Cardiac fibroblast (primary cell): ENCODE measurements at regions not wholly inside any gene's neighbourhood (a gene's known extent, or its start where the extent isn't known, plus 50 kb on each side); places are given as distances from the start of the nearest gene placed in this dataset.

Experiments
- DNase-seq, 2 donors: peaks; one replicate each; pipeline versions ENCODE4 v3.0.0 to v3.0.0-alpha.2; 2010; ENCODE audit warnings: low read depth in 2 of 2
- H3K4me3 ChIP-seq, 2 donors: replicated peaks in 1 of 2; 1 replicate in 1 of 2; 2 replicates in 1 of 2; pipeline ENCODE4 v1.5.1; 2011; ENCODE audit warnings: low read depth in 2 of 2, low read length in 2 of 2, mild to moderate bottlenecking in 2 of 2, moderate library complexity in 1 of 2
- TF ChIP-seq, protein P1 (sequence below): IDR thresholded peaks from one replicate; pipeline ENCODE4 v1.5.1; 2011; ENCODE audit warnings: low read depth, mild to moderate bottlenecking, low read length, inconsistent platforms

DNA sequence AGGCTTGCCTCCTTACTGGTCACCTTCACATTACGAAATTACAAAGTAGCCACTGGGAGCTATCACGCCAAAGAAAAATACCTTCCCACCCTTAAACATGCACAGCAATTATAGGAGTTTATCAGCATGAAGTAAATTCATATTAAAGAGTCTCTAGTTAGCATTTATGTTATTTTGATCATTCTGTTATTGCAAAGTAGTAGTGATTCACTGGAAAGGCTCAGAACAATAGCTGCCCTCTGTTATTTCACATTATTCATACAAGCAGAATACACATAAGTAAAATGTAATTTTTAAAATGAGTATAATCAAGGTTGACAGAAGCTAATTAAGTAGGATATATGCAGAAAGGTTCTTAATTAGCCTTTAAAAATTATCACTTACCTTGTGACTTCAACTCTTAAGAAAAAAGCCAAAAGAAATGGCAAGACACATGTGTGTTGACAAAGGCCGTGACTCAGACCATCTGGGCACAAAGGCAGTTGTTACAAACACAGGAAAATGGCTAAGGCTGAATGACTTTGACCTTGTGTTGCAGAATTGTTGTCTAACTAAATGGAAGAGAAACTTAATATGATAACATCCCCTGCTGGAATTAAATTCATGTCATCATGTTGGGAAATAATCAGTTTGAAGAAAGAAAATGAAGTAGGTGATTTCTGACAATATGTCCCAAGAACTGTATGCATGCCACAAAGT, 108.3 kb downstream of the ARL6IP6 start:
- H3K4me3 ChIP-seq: no peak overlapping the region
- DNase-seq: peak; percentile 2 to 48
- TF ChIP-seq, protein P1, sequence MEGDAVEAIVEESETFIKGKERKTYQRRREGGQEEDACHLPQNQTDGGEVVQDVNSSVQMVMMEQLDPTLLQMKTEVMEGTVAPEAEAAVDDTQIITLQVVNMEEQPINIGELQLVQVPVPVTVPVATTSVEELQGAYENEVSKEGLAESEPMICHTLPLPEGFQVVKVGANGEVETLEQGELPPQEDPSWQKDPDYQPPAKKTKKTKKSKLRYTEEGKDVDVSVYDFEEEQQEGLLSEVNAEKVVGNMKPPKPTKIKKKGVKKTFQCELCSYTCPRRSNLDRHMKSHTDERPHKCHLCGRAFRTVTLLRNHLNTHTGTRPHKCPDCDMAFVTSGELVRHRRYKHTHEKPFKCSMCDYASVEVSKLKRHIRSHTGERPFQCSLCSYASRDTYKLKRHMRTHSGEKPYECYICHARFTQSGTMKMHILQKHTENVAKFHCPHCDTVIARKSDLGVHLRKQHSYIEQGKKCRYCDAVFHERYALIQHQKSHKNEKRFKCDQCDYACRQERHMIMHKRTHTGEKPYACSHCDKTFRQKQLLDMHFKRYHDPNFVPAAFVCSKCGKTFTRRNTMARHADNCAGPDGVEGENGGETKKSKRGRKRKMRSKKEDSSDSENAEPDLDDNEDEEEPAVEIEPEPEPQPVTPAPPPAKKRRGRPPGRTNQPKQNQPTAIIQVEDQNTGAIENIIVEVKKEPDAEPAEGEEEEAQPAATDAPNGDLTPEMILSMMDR: no peak

DNA sequence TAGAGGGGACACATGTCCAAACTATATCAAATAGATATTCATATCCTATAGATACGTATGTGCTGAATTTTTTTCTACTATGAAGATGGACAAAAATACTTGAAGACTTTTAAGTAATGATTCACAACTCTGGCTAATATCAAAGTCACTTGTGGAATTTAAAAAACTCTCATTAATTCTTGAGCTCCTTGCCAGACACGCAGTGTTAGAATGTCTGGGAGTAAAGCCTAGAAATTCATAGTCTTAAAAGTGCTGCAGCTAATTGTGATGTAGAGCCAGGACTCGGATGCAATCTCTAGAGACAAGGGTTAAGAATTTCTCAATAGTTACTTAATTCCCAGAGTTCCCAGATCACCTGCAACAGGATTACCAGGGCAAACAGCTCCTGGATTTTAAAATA, 107.4 kb downstream of the ARL6IP6 start:
- TF ChIP-seq, protein P1: no peak
- peak; percentile 11 to 14 for DNase-seq
- H3K4me3 ChIP-seq: no peak overlapping the region

DNA sequence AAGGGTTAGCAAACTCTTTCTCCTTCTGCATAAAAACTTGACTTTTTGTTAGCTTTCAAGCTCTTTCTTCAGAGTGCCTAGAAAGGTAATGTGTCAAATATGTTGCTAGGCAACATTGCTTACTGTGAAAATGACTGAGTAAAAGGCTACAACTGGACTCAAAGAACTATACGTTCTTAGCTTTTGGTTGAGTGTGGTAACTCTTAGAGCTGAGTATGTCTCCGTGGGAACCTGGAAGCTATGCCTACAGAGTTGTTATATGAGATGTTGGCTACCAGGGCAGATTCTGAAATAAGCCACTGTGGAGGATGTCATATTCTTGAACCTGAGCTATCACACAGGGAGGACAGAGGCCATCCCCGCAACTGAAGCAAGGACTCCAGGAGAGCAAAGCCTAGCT, 105.5 kb downstream of the ARL6IP6 start:
- TF ChIP-seq, protein P1: no peak
- no peak for DNase-seq
- no peak overlapping the region for H3K4me3 ChIP-seq

DNA sequence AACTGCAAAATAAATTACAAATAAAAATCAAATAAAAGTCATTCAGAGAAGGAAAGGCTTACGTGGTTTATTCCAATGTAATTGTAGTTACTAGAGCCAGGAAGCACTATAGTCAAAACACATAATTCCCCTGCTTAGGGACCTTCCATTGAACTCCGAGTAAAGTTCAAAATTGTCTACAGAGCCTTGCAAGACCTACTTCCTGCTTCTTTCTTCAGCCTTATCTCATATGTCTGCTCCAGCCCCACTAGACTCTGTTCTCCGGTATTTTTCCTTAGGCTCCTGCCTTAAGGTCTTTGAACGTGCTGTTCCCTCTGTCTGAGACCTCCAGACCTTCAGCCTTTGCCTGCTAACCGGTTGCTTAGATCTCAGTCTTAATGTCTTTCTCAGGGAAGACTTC, 104.3 kb downstream of the ARL6IP6 start:
- no peak overlapping the region for H3K4me3 ChIP-seq
- TF ChIP-seq, protein P1: no peak
- DNase-seq: no peak

DNA sequence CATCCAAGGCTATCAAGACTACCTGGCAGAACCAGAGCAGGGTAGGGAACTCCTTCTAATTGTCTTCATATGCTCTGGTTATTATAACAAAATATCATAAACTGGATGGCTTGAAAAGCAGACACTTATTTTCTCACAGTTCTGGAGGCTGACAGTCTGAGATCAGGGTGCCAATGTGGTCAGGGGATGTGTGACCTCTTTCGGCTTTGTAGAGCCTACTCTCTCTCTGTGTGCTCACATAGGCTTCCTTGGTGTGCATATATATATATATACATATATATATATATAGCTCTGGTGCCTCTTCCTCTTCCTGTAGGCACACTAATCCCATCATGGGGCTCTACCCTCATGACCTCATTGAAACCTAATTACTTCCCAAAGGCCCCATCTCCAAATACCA, 101.6 kb downstream of the ARL6IP6 start:
- H3K4me3 ChIP-seq: no peak overlapping the region
- TF ChIP-seq, protein P1: no peak
- no peak for DNase-seq

DNA sequence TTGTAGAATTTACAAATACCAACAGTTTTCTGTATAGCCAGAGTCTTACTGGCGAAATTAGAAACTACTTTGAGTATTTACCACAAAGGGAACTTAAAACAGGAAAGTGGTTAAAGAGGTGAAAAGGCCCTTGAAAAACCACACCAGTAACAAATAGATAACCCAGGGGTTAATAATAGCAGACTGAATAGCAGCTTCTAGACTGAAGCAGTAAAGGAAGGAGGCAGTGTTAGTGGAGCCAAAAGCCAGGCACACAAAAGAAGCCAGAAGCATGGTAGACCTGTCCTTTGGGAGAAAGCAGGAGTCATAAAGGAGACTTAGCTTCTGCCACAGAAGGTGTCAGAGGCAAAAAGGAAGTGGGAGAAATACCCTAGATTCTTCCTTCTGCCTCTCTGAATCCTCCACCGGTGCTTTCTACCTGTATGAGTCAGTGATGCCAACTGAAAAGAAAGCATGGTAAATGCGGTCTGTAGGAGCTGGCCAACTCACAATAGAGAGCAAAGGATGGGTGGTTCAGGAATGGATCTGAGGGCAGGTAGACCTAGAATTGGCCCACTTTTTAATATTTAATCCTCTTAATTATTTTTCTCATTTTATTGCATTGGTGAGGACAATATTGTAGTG, 97.3 kb downstream of the ARL6IP6 start:
- H3K4me3 ChIP-seq: no peak overlapping the region
- TF ChIP-seq, protein P1: no peak
- no peak for DNase-seq
